Mononuclear cell (primary cell): ENCODE measurements at regions not wholly inside any gene's neighbourhood (a gene's known extent, or its start where the extent isn't known, plus 50 kb on each side); places are given as distances from the start of the nearest gene placed in this dataset.

Experiments used
- H3K27me3 ChIP-seq: 2 replicates; pipeline ENCODE4 v1.6.0; 2011; ENCODE audit warnings: low read length, control low read depth; ENCODE audit not compliant: insufficient read depth
- H3K4me1 ChIP-seq: 2 replicates; pipeline ENCODE4 v1.5.1; 2011; ENCODE audit warnings: mild to moderate bottlenecking, low read length, control low read depth; ENCODE audit not compliant: insufficient read depth
- H3K4me3 ChIP-seq: 2 replicates; pipeline ENCODE4 v1.5.1; 2011; ENCODE audit warnings: mild to moderate bottlenecking, low read length, moderate library complexity
- H3K9me3 ChIP-seq: 2 replicates; pipeline ENCODE4 v1.5.1; 2011; ENCODE audit warnings: low read depth, mild to moderate bottlenecking, control low read depth, low read length

DNA sequence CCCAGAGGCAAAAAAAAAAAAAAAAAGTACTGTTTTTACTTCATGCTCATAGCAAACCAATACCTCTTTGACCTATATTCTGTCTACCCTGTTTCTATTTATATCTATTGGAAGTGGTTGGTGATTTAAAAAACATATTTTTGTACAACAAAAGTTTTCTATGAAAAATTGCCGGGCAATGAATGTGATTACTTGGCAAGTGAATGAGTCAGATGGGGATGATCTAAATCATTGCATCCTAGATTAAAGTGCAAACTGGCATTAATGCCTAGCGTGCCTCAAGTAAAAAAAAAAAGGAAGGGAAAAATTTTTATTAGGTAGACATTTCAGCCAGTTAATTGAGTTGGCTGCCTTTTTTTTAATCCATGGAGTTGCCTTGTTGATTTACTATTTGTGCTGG is 500.6 kb downstream of the KCTD12 start:
- Histone ChIP-seq H3K4me3 (no peak overlapping the region), H3K9me3 (no peaks in the 10 kb centered on the region), H3K27me3 (no peaks in the 10 kb centered on the region), H3K4me1 (no peaks in the 10 kb centered on the region)

DNA sequence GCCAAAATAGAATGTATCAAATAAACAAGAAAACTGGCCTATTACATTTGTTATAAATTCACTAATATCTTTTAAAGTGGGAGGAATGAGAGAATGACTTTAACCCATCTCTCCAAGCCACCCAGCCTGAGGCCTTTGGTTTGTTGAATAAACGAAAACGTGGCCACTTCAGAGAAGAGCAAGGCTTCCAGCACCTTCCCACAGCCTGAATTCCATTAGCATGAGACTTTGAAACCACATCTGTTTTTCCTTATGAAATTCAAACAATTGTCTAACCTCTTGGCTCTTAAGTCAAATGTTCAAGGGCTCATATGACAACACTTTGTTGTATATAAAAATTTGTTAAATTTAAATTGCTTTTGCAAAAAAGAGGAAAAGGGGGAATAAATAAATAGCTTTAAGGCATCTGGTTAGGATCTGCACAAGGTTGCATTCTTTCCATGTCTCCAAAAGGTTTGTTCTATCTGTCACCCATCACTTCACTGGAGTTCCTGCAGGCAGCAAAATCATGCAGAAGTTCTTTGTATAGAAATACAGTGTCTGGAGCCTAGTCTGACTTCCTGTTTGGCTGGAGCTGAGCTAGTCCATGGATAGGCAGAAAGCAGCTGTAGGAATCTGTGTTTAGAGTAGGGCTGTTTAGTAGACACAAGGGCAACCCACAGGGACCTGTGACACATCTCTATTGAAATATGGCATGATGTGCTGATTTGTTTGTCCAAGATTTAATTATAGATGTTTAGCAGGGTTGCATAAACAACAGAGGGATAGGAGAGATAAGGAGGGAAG is 502.3 kb downstream of the KCTD12 start:
- H3K9me3 ChIP-seq, result no peaks in the 10 kb centered on the region

DNA sequence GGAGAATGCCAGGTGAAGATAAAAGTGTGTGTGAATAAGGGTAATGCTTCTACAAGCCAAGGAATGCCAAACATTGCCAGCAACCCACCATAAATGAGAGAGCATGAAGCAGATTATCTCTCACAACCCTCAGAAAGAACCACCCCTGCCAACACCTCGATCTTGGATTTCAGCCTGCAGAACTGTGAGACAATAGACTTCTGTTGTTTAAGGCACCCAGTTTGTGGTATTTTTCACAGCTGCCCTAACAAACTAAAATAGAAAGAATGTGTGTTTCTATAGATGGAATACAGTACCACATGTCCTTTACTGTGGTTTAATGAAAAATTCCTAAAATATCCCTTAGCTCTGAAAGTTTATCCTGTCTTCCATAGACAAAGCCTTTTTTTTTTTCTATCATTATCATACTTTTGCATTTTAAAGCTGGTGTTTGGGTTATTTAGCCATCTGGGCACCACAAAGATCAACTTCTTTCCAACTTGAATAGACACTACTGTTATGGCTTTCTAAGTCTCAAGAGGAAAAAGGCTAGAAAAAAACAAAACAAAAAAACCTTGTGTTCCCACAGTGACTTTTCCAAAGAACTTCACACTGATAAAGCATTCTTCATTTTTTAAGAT is 505.6 kb downstream of the KCTD12 start:
- Histone ChIP-seq H3K27me3 (no peaks in the 10 kb centered on the region), H3K9me3 (no peaks in the 10 kb centered on the region), H3K4me3 (no peak overlapping the region), H3K4me1 (no peaks in the 10 kb centered on the region)

More for the DNA sequence above, 502.3 kb downstream of the KCTD12 start:
- Histone ChIP-seq H3K27me3 (no peaks in the 10 kb centered on the region), H3K4me1 (no peaks in the 10 kb centered on the region), H3K4me3 (no peak overlapping the region)

DNA sequence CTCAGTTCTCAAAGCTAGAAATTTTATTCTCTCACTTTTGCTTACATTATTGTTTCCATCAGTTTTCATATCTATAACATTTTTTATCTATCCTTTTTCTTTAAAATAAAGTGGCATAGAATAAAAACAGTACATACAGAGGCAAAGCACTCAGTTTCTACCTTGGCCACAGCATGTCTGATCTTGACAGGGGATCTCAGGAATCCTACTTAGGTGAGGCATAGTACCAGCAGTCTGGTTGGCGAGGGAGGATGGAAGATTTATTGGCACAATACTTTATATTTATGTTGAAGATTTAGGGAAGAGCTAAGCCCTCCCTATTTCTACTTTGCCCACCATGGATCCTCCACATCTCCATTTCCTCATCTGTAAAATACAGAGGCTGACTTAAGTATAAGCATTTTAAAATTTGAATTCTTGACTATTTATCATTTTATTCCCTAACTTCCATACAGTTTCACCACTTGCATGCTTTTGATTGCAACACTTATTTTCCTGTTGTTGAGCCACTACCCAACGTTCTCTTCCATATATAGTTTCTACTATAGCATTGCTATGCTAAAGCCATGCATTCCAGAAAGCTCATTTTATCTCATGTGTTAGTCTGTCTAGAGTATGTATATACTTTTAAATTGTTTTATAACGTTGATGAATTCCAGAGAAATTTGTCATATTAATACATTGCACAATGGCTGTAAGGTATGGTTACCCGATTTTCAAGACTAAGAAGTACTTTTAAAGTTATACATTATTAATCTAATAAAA is 506.7 kb downstream of the KCTD12 start:
- H3K27me3 ChIP-seq, result no peaks in the 10 kb centered on the region
- H3K4me3 ChIP-seq, result no peak overlapping the region
- no peaks in the 10 kb centered on the region for H3K4me1 ChIP-seq
- no peaks in the 10 kb centered on the region for H3K9me3 ChIP-seq

DNA sequence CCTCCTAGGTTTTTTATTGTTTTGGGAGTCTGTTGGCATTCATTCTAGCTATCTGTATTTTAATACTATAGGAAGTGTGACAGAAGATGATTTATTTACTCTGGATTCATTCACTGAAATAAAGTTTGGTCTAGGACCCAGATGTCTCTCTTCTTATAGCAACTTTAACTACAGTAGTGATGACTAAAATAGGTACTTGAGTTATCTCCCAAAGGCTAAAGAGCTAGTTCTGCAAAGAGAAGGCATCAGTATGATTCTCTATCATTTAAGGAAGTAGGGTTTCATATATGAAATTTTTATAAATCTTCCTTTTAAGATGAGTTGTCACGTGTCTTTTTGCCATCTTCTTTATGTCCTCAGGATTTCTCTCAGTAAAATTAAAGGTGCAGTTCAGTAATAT is 507.4 kb downstream of the KCTD12 start:
- H3K4me3 ChIP-seq, result no peak overlapping the region

DNA sequence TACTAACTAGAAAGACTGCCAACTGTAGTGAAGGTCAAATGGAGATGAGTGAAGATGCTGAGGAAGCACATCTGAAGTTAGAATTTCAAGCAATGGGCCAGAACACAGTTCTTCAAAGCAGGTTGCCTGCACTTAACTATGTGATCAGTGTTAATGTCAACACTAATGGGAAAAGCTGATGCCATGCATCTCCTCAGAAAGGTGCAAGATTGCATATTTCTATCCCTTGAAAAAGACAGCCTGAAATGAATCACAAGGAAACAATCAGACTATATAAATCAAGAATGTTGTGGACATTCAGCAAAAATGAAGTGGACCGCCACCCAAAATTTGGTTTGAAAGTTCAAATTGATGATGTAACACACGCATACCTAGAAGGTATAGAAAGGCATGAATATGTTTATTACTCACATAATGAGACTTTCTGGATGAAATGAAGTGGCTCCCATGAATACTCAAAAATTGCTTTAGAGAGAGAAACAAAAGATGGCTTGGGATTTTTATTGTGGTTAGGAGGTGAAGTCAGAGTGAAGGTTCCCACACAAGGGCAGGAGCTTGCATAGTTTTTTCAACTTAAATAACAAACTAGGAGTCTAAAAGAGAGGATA is 522.4 kb downstream of the KCTD12 start:
- H3K9me3 ChIP-seq, result no peaks in the 10 kb centered on the region
- H3K4me1 ChIP-seq, result no peaks in the 10 kb centered on the region
- no peak overlapping the region for H3K4me3 ChIP-seq
- H3K27me3 ChIP-seq, result no peaks in the 10 kb centered on the region

More for the DNA sequence above, 507.4 kb downstream of the KCTD12 start:
- no peaks in the 10 kb centered on the region for H3K9me3 ChIP-seq
- no peaks in the 10 kb centered on the region for H3K4me1 ChIP-seq
- H3K27me3 ChIP-seq, result no peaks in the 10 kb centered on the region

DNA sequence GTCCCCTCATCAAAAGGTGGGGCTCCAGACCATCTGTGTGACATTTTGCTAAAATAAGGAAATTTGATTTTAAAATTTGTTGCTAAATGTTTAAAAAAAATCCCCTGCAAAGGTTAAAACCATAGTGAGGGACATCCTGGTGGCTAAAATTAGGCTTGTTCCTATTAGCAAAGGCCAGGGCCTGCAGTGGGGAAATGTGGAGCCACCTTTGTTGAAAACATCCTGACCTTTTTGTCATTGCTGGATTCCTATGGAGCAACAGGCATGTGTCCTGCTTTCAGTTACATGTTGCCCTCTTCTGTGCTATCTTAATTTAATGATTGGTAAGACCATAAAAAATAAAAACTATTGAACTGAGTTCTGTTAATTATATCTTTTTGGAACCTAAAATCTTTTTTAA is 524.3 kb downstream of the KCTD12 start:
- H3K4me3 ChIP-seq, result no peak overlapping the region
- H3K4me1 ChIP-seq, result no peaks in the 10 kb centered on the region
- H3K27me3 ChIP-seq, result no peaks in the 10 kb centered on the region
- H3K9me3 ChIP-seq, result no peaks in the 10 kb centered on the region

DNA sequence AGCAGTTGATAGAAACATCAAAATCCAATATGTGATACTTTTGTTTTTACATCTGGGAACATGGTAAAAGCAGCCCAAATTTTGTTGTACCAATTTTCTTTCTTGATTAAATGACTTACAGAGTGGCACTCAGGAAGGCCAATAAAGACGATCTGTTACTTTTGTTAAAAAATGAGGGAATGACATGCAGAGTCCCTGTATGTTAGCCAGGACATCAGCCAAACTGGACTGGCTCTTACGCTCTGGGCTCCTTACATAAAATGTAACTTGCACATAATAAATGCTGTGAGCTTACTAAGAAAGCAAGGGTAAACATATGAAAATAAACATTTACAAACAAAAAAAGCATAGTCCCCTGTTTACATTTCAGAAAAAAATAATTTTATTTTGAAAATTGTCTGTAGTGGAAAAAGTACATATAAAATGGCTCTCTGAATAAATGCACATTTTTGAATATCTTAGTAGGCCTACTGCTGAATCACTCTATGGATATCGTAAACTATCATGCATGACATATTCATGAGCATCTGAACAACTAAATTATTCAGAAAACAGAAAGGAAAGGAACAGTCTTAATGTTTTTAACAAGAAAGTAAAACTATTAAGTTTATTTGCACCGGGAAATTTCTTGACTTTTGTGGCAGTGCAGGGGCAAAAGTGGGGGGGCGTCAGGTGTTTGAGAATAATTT is 534.5 kb downstream of the KCTD12 start:
- Histone ChIP-seq H3K27me3 (no peaks in the 10 kb centered on the region), H3K4me1 (no peaks in the 10 kb centered on the region), H3K9me3 (no peaks in the 10 kb centered on the region), H3K4me3 (no peak overlapping the region)

DNA sequence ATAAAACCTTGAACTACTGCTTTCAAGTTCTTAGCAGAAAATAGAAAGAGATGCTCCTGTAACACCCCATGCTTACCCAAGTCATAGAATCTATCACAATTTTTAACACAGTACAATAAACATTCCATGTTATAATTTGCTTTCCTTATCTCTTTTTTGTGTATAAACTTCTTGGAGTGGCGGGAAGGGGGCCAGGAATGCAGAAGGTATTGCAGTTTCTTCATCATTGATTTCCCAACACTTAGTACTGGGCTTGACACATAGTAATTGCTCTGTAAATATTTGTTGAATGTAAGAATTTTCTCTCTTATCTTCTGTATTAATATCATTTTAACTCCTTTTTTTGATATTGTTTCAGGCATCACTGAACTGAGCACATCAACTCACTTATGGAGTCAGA is 535.8 kb downstream of the KCTD12 start:
- Histone ChIP-seq H3K9me3 (no peaks in the 10 kb centered on the region), H3K4me1 (no peaks in the 10 kb centered on the region), H3K27me3 (no peaks in the 10 kb centered on the region), H3K4me3 (no peak overlapping the region)

DNA sequence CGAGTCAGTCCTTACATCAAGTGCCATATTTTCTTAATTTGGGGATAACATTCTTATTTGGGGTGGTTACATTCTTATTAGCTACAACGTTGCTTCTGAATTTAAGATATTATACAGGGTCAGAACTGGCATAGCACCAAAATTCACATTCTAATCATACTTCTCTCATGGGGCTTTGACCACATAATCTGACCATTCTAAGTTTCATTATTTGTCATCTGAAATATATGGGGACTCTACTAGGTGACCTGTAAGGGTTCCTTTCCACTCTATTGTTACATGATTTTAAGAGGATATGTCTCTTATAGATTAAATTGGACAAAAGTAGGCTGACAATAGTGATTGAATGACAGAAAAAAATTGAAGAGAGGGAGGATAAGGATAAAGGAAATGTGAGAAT is 536.5 kb downstream of the KCTD12 start:
- H3K4me3 ChIP-seq, result no peak overlapping the region
- H3K4me1 ChIP-seq, result no peaks in the 10 kb centered on the region
- H3K27me3 ChIP-seq, result no peaks in the 10 kb centered on the region
- H3K9me3 ChIP-seq, result no peaks in the 10 kb centered on the region

DNA sequence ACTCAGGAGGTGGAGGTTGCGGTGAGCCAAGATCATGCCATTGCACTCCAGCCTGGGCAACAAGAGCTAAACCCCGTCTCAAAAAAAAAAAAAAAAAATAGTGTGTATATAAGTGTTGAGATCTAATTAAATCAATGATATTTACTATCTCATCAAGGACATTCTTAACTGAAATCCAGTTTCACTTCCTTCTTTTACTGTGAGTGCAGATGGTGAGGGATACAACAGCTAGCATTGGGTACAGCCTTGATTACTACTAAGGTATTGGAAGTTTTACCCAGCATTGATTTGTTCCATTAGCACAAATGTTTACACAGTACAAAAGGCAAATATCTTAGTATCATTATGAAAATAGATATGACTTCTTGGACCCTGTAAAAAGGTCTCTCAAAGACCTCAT is 546.6 kb downstream of the KCTD12 start:
- H3K27me3 ChIP-seq, result no peaks in the 10 kb centered on the region
- no peaks in the 10 kb centered on the region for H3K9me3 ChIP-seq
- H3K4me1 ChIP-seq, result no peaks in the 10 kb centered on the region
- no peak overlapping the region for H3K4me3 ChIP-seq

DNA sequence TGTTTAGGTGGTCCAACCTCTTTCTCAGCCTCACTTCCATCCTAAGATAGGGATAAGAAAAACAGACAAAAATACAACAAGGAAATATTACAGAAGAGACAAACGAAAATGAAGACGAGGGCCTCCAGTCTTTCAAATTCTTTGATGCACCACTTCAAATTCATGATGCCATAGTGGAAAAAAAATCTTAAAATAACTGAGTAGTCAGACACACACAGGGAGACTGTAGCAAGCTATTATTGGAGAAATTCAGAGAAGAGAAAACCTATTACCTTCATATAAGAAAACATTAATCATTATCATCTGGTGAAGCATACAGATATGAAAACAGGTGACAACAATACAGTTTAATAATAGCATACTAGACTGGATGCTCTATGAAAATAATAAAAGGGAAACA is 548.2 kb downstream of the KCTD12 start:
- no peak overlapping the region for H3K4me3 ChIP-seq
- H3K27me3 ChIP-seq, result no peaks in the 10 kb centered on the region
- no peaks in the 10 kb centered on the region for H3K9me3 ChIP-seq
- no peaks in the 10 kb centered on the region for H3K4me1 ChIP-seq

DNA sequence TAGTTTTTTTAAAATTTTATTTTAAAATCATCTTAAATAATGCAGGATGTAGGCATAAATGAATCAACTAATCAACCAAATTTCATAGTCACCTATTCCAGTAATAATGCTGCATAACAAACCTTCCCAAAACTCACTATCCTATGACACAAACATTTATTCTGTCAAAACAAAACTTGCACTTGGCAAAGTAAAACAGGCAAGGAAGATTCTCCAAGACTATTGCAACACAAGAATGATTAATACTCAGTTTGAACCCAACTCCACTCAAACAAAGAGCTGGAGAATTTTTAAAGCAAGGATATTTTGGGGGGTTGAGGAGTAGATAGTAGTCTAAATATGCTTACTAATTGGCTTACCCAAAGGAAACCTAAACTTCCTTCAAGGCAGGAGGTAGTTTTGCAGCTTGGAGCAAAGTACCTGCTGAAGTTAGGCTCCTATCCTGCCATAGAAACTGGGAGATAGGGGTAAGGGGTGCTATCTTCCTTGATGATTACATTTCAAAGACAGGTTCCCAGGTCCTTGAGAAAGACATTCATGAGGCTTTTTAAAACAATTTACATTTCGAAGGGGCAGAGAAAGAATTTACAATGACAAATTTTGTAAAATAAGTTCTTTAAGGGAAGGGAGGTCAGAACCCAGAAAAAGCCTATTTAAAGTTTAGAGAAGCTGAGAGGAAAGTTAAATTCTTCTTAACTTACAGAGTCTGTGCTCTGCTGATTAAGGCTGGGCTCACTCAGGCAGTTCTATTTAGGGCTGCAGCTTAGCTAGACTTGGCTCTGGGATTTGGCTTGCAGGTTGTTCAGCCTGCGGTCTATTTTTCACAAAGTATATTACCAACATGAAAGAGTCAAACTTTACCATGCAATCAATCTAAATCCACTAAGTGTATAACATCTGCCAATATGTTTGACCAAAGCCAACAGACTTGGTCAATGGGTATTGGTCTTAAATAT is 549.0 kb downstream of the KCTD12 start:
- Histone ChIP-seq H3K9me3 (no peaks in the 10 kb centered on the region), H3K4me1 (no peaks in the 10 kb centered on the region), H3K4me3 (no peak overlapping the region), H3K27me3 (no peaks in the 10 kb centered on the region)

DNA sequence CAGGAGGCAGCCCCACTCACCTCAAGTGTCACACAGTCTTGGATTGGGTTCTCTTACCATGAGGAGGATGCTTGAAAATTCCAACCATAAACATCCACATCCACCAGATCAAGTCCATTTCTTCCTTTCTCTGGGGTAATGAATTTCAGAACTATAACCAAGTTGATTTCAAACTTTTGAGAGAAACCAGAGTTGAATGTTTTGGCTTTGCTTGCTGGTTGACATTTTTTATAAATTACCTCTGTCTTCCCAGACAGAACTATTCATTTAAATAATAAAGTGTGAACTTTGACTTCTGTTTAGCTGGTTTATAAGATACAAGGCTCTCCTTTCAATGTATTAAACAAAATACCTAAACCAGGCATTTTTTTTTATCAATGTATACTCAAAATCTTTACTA is 550.7 kb downstream of the KCTD12 start:
- Histone ChIP-seq H3K9me3 (no peaks in the 10 kb centered on the region), H3K4me1 (no peaks in the 10 kb centered on the region), H3K4me3 (no peak overlapping the region), H3K27me3 (no peaks in the 10 kb centered on the region)
